ENCODE measurements at regions not wholly inside any gene's neighbourhood (a gene's known extent, or its start where the extent isn't known, plus 50 kb on each side); places are given as distances from the start of the nearest gene placed in this dataset.
"Not testable (repeated sequence)": the region's sequence is repeated elsewhere in the genome, so short reads cannot be mapped to it uniquely, and the experiment has no call there.

DNA sequence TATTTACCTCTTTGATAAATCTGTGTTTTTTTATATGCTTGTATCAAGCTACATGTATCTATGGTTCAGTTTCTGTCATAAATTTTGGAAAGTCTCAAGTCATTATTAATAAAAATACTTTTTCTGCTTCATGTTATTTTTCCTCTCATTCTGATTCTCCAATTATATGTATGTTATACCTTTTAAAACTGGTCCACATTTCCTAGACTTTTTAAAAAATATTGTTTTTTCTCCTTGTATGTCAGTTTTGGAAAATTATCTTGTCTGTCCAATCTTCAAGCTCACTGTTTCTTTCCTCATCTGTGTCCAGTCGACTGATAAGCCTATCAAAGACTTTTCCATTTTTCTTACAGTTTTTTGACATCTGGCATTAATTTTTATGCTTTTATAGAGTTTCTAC lies 253.4 kb downstream of the ASXL3 start:
- TF ChIP-seq, protein P1, sequence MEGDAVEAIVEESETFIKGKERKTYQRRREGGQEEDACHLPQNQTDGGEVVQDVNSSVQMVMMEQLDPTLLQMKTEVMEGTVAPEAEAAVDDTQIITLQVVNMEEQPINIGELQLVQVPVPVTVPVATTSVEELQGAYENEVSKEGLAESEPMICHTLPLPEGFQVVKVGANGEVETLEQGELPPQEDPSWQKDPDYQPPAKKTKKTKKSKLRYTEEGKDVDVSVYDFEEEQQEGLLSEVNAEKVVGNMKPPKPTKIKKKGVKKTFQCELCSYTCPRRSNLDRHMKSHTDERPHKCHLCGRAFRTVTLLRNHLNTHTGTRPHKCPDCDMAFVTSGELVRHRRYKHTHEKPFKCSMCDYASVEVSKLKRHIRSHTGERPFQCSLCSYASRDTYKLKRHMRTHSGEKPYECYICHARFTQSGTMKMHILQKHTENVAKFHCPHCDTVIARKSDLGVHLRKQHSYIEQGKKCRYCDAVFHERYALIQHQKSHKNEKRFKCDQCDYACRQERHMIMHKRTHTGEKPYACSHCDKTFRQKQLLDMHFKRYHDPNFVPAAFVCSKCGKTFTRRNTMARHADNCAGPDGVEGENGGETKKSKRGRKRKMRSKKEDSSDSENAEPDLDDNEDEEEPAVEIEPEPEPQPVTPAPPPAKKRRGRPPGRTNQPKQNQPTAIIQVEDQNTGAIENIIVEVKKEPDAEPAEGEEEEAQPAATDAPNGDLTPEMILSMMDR (IDR thresholded peaks at IDR 0.05; ENCODE audit: low read depth, low read length), result no peak
- H3K4me3 ChIP-seq (ENCODE audit: low read depth, low read length), result no peak overlapping the region
- in situ Hi-C loops (cut with HindIII; ENCODE audit: low sequenced_read_pairs), result no loop called here
- DNase-seq (ENCODE audit: low read depth, low spot score), result peak; percentile 16

DNA sequence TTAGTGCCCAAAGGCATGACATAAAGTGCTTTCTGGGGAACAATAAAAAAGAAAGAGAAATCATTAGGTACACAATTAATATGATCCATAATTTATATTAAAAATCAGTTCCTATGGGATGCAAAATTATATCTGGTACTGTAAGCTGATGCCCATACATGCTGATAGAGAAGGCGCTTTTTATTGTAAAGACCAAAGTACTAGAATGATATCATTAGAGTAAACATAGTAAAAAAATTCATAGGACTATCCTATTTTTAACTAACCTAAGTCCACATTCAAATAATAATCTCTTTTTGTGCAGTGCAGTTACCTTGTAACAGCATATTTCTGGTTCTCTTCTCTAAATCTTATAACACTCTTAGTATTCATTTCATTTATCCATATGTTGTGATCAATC lies 252.2 kb downstream of the ASXL3 start:
- TF ChIP-seq, protein P1 (IDR thresholded peaks at IDR 0.05; ENCODE audit: low read depth, low read length), result no peak

DNA sequence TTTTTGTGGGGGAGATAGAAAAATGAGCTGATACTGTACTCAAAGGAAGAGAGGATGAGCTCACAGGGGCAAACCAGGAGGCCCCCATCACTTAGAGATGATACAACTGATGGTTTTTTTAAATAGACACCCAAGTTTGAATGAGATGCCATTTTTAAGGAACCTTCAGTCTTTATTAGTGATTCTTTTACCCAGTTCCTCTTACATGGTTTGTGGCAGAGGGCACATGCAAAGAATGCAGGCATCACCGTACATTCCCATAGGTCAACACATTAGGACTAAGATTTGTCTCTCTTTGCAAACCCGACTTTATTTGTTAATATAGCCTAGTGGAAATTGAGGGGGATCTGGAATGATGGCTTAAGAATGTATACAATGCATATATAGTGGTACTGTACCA lies 250.9 kb downstream of the ASXL3 start:
- H3K4me3 ChIP-seq (ENCODE audit: low read depth, low read length), result no peak overlapping the region
- TF ChIP-seq, protein P1 (IDR thresholded peaks at IDR 0.05; ENCODE audit: low read depth, low read length), result no peak
- no peak for DNase-seq (ENCODE audit: low read depth, low spot score)
- in situ Hi-C loops (cut with HindIII; ENCODE audit: low sequenced_read_pairs), result no loop called here

More for the DNA sequence above, 252.2 kb downstream of the ASXL3 start:
- DNase-seq (ENCODE audit: low read depth, low spot score), result no peak
- H3K4me3 ChIP-seq (ENCODE audit: low read depth, low read length), result no peak overlapping the region
- in situ Hi-C loops (cut with HindIII; ENCODE audit: low sequenced_read_pairs), result no loop called here

DNA sequence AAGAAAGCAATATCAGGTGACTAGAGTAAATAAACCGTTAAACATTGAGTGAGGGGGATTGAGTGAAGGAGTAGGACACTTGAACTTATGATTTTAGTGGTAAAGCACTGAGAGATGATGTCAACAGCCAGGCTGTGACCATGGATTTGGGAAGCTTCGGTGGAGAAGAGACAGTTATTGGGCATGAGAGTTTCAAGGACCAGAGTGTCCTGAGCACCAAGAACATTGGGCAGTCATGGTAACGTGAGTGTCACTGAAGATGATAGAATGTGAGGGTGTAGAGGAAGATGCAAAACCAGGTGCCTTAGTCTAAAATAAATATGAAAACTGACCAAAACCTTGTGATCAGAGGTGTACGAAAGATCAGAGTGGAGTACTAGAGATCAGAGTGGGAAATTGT lies 248.1 kb downstream of the ASXL3 start:
- in situ Hi-C loops (cut with HindIII; ENCODE audit: low sequenced_read_pairs), result no loop called here
- TF ChIP-seq, protein P1 (IDR thresholded peaks at IDR 0.05; ENCODE audit: low read depth, low read length), result no peak
- DNase-seq (ENCODE audit: low read depth, low spot score), result no peak
- no peak overlapping the region for H3K4me3 ChIP-seq (ENCODE audit: low read depth, low read length)

DNA sequence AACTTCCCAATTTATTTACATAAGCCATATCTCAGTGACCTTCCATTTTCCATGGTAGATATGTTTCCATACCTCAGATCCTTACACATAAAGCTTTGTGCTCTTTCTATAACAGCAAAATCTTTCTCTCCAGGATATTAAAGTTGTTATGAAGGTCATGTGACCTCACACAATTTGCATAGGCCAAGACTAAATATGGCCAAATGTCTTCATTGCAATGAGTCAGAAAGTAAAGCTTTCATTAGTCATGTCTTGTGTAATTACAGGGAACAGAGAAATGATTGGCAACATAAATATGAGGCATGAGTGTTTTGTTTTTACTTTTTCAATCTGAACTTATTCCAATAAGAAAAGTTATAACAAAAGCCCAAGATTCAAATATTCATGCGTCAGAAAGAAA lies 243.5 kb downstream of the ASXL3 start:
- in situ Hi-C loops (cut with HindIII; ENCODE audit: low sequenced_read_pairs), result no loop called here
- TF ChIP-seq, protein P1 (IDR thresholded peaks at IDR 0.05; ENCODE audit: low read depth, low read length), result no peak
- H3K4me3 ChIP-seq (ENCODE audit: low read depth, low read length), result no peak overlapping the region
- DNase-seq (ENCODE audit: low read depth, low spot score), result peak; percentile 37

DNA sequence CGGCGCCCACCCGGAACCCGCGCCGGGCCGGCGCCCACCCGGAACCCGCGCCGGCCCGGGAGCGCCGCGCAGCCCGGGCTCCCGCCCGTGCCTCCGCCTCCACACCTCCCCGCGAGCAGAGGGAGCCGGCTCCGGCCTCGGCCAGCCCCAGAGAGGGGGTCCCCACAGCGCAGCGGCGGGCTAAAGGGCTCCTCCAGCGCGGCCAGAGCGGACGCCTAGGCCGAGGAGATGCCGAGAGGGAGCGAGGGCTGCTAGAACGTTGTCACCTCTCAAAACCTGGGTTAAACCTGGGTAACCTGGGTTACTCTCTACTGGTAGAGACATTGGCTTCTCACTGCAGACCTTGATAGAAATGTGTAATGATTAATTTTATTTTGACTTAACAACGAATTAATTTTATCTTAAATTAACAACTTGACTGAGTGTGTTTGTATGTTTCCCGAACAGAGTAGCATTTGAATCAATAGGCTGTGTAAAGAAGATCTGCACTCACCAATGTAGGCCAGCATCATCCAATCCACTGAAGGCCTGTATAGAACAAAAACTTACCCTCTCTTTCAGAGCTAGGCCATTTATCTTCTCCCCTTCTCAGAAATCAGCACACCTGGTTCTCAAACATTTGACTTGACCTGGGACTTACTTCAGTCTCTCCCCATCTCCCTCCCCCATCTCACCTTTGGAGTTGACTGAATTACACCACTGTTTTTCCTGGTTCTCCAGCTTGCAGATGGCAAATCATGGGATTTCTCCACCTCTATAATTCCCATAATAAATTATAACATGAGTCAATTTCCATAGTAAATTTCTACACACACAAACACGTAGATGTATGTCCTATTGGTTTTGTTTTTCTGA lies 242.7 kb downstream of the ASXL3 start:
- in situ Hi-C loops (cut with HindIII; ENCODE audit: low sequenced_read_pairs), result no loop called here
- TF ChIP-seq, protein P1 (IDR thresholded peaks at IDR 0.05; ENCODE audit: low read depth, low read length), result no peak
- no peak overlapping the region for H3K4me3 ChIP-seq (ENCODE audit: low read depth, low read length)
- DNase-seq (ENCODE audit: low read depth, low spot score), result no peak

DNA sequence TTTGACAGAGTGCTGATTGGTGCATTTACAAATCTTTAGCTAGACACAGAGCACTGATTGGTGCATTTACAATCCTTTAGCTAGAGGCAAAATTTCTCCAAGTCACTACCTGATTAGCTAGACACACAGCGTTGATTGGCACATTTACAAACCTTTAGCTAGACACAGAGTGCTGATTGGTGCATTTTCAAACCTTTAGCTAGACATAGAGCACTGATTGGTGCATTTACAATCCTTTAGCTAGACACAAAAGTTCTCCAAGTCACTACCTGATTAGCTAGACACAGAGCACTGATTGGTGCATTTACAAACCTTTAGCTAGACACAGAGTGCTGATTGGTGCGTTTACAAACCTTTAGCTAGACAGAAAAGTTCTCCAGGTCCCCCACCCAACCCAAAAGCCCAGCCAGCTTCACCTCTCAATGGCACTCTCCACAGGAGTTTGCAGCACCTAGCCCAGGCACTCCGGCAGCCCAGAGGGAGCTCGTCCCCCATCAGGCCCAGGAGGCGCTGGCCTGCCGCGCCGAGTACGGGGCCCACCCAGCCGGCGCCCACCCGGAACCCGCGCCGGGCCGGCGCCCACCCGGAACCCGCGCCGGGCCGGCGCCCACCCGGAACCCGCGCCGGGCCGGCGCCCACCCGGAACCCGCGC lies 241.8 kb downstream of the ASXL3 start:
- DNase-seq (ENCODE audit: low read depth, low spot score); in situ Hi-C loops (cut with HindIII; ENCODE audit: low sequenced_read_pairs); H3K4me3 ChIP-seq (ENCODE audit: low read depth, low read length): not testable (repeated sequence)
